Adrenal gland (tissue), 5 donors: ENCODE measurements at regions not wholly inside any gene's neighbourhood (a gene's known extent, or its start where the extent isn't known, plus 50 kb on each side); places are given as distances from the start of the nearest gene placed in this dataset.

Experiments used
- CTCF ChIP-seq, 6 experiments: fragments of 450-650 bp in 4 of 6; fragments of 200-600 bp in 2 of 6; sonication (generic) in 1 of 6; IDR thresholded peaks; 1 replicate in 5 of 6; 2 replicates in 1 of 6; pipeline versions ENCODE4 v1.5.1 to v1.8.0; 2016 to 2021; ENCODE audit warnings: antibody characterized with exemption in 6 of 6, mild to moderate bottlenecking in 2 of 6, moderate library complexity in 1 of 6
- POLR2A ChIP-seq, 2 donors: fragments of 450-650 bp; IDR thresholded peaks; one replicate each; pipeline ENCODE4 v1.6.1; 2017; ENCODE audit warnings: antibody characterized with exemption in 2 of 2, mild to moderate bottlenecking in 2 of 2, moderate library complexity in 1 of 2
- donor health status: DM: no; HTN: no; CAD: no.

GRCh38 chr2:869894-870293 is 80.8 kb upstream of the SNTG2 start:
- TF ChIP-seq CTCF (IDR thresholded peaks at IDR 0.05) (no peak), POLR2A (IDR thresholded peaks at IDR 0.05) (no peak)
